ENCODE measurements at regions not wholly inside any gene's neighbourhood (a gene's known extent, or its start where the extent isn't known, plus 50 kb on each side); places are given as distances from the start of the nearest gene placed in this dataset.

DNA sequence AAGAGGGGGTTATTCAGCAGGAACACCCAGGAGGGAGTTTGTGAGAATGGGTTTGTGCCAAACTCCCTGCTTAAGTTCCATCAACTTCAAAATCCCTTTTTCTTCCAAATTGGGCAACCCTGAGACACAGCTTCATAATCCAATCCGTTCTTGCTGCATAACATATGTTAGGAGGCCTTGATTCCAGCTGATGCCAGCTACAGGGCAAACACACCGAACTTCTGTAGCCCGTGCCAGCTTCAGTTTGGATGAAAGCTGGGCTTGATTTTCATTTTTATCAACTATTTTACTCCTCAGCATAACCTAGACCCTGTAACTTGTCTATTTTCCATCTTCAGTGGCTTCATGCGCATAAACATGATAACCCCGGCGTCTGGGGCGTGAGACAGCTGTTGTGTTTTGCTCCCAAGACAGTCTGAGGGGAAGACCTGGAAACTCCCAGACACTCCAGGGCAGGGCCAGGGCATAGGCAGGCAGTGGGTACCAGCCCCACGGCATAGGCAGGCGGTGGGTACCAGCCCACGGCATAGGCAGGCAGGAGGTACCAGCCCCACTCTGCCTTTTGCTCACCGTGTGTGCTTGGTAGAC, 220.4 kb downstream of the C16orf95 start:
- 95 to 97% methylated on average over 8 to 10 of the region's 11 CpGs for WGBS, 2 experiments (ENCODE audit: insufficient coverage in 2 of 2)
- H3K9me3 ChIP-seq (ENCODE audit: control insufficient read depth, low read length): no peaks in the 10 kb centered on the region
- no peaks in the 10 kb centered on the region for H3K36me3 ChIP-seq (ENCODE audit: control insufficient read depth, insufficient read depth, low read length)
- peaks cover 8% of the 10 kb centered on the region for H3K4me1 ChIP-seq (ENCODE audit: control insufficient read depth, insufficient read depth, low read length, poor library complexity, severe bottlenecking)
- no peak overlapping the region for H3K4me3 ChIP-seq (ENCODE audit: extremely low read depth, insufficient read depth, low read length, poor library complexity, severe bottlenecking)
- no peak overlapping the region for H3K27ac ChIP-seq (ENCODE audit: low read depth, low read length, severe bottlenecking)

- no peak overlapping the region for H3K27ac ChIP-seq (ENCODE audit: low read depth, low read length, severe bottlenecking)
- H3K9me3 ChIP-seq (ENCODE audit: control insufficient read depth, low read length): no peaks in the 10 kb centered on the region
- WGBS, 2 experiments (ENCODE audit: insufficient coverage in 2 of 2): 94 to 100% methylated on average over 4 to 5 of the region's 5 CpGs
- H3K4me3 ChIP-seq (ENCODE audit: extremely low read depth, insufficient read depth, low read length, poor library complexity, severe bottlenecking): no peak overlapping the region
- H3K36me3 ChIP-seq (ENCODE audit: control insufficient read depth, insufficient read depth, low read length): no peaks in the 10 kb centered on the region
- H3K4me1 ChIP-seq (ENCODE audit: control insufficient read depth, insufficient read depth, low read length, poor library complexity, severe bottlenecking): peaks cover 8% of the 10 kb centered on the region
These were observed 218.8 kb downstream of the C16orf95 start for GRCh38 chr16:87098361-87098760.

DNA sequence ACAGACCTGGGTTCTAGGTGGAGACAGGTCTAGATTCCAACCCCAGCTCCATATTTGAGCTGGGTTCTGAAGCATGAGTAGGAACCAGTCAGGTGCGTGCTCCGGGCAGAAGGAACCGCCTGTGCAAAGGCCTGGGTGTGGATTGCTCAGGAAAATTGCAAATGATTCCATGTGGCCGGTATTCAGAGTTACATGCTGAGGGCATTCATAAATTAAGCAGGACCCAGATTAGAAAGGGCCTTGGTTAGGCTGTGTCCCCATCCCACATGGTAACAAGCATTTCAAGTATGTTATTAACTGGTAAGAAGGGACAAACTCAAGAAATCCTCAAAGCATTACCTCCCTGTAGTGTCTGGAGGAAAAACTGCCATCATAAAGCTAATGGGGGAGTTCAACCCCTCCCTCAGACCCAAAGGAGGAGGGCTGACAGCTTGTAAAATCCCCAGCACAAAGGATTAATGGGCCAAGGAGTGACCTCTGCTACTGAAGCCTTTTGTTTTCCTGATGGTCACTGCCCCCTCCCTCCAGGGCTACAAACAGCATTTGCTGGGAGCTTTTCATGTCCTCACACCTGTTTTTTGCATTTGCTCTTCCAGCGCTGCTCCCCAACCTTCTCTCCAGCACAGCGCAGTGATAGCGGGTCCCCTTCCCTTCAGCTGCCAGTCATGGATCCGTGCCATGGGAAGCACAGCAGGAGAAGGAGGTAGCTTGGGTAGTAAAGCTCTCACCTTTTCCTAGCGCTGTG, 218.0 kb downstream of the C16orf95 start:
- H3K27ac ChIP-seq (ENCODE audit: low read depth, low read length, severe bottlenecking): no peak overlapping the region
- 81 to 84% methylated on average over 5 to 9 of the region's 9 CpGs for WGBS, 2 experiments (ENCODE audit: insufficient coverage in 2 of 2)
- H3K4me1 ChIP-seq (ENCODE audit: control insufficient read depth, insufficient read depth, low read length, poor library complexity, severe bottlenecking): peaks cover 8% of the 10 kb centered on the region
- H3K4me3 ChIP-seq (ENCODE audit: extremely low read depth, insufficient read depth, low read length, poor library complexity, severe bottlenecking): no peak overlapping the region
- H3K9me3 ChIP-seq (ENCODE audit: control insufficient read depth, low read length): no peaks in the 10 kb centered on the region
- no peaks in the 10 kb centered on the region for H3K36me3 ChIP-seq (ENCODE audit: control insufficient read depth, insufficient read depth, low read length)

DNA sequence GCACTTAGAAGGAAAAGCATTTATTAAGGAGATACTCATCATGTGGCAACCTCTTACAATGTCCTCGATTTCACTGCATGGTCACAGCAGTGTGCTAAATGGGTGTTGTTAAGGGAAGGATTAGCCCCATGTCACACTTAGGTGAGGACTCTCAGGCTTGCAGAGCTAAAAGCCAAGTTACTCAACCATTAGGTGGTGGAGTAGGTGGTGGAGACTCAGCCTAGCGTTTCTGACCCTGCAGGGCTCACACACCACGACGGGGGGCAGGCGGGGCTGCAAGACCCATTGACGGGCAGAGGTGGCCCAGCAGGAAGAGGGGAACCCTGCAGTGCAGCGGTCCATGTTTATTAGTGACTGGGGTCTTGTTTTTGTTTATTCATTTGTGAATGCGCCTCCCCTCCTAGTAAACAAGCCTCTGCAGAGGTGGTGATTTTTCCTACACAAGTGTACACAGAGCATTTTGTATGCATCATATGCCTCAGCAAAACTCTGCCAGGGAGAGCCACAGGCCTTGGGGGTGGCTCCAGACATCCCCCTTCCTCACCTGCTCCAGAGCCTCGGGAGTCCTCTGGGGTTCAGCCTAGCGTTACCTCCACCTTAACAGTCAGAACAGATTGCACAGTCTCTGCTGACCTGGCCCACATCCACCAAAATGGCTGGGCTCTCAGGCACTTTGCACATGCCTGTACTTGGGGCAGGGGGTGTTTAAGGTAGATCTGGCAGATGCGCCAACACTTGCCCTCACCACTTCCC, 216.7 kb downstream of the C16orf95 start:
- Histone ChIP-seq H3K4me3 (ENCODE audit: extremely low read depth, insufficient read depth, low read length, poor library complexity, severe bottlenecking) (no peak overlapping the region), H3K27ac (ENCODE audit: low read depth, low read length, severe bottlenecking) (no peak overlapping the region), H3K9me3 (ENCODE audit: control insufficient read depth, low read length) (no peaks in the 10 kb centered on the region), H3K4me1 (ENCODE audit: control insufficient read depth, insufficient read depth, low read length, poor library complexity, severe bottlenecking) (peaks cover 8% of the 10 kb centered on the region), H3K36me3 (ENCODE audit: control insufficient read depth, insufficient read depth, low read length) (no peaks in the 10 kb centered on the region)
- 53 to 67% methylated on average over 6 of the region's 11 CpGs for WGBS, 2 experiments (ENCODE audit: insufficient coverage in 2 of 2)

GRCh38 chr16:87101903-87102302, 215.3 kb downstream of the C16orf95 start:
- peaks cover 8% of the 10 kb centered on the region for H3K4me1 ChIP-seq (ENCODE audit: control insufficient read depth, insufficient read depth, low read length, poor library complexity, severe bottlenecking)
- H3K4me3 ChIP-seq (ENCODE audit: extremely low read depth, insufficient read depth, low read length, poor library complexity, severe bottlenecking): no peak overlapping the region
- 86 to 89% methylated on average over 2 to 3 of the region's 3 CpGs for WGBS, 2 experiments (ENCODE audit: insufficient coverage in 2 of 2)
- H3K36me3 ChIP-seq (ENCODE audit: control insufficient read depth, insufficient read depth, low read length): no peaks in the 10 kb centered on the region
- H3K27ac ChIP-seq (ENCODE audit: low read depth, low read length, severe bottlenecking): no peak overlapping the region
- no peaks in the 10 kb centered on the region for H3K9me3 ChIP-seq (ENCODE audit: control insufficient read depth, low read length)

GRCh38 chr16:87107201-87107600, 210.0 kb downstream of the C16orf95 start:
- Histone ChIP-seq H3K9me3 (ENCODE audit: control insufficient read depth, low read length) (no peaks in the 10 kb centered on the region), H3K4me1 (ENCODE audit: control insufficient read depth, insufficient read depth, low read length, poor library complexity, severe bottlenecking) (no peaks in the 10 kb centered on the region), H3K27ac (ENCODE audit: low read depth, low read length, severe bottlenecking) (no peak overlapping the region), H3K4me3 (ENCODE audit: extremely low read depth, insufficient read depth, low read length, poor library complexity, severe bottlenecking) (no peak overlapping the region), H3K36me3 (ENCODE audit: control insufficient read depth, insufficient read depth, low read length) (no peaks in the 10 kb centered on the region)
- 93 to 100% methylated on average over 1 of the region's 2 CpGs for WGBS, 2 experiments (ENCODE audit: insufficient coverage in 2 of 2)

GRCh38 chr16:87108278-87108677, 208.9 kb downstream of the C16orf95 start:
- Histone ChIP-seq H3K9me3 (ENCODE audit: control insufficient read depth, low read length) (no peaks in the 10 kb centered on the region), H3K27ac (ENCODE audit: low read depth, low read length, severe bottlenecking) (no peak overlapping the region), H3K4me1 (ENCODE audit: control insufficient read depth, insufficient read depth, low read length, poor library complexity, severe bottlenecking) (no peaks in the 10 kb centered on the region), H3K36me3 (ENCODE audit: control insufficient read depth, insufficient read depth, low read length) (no peaks in the 10 kb centered on the region), H3K4me3 (ENCODE audit: extremely low read depth, insufficient read depth, low read length, poor library complexity, severe bottlenecking) (no peak overlapping the region)
- WGBS, 2 experiments (ENCODE audit: insufficient coverage in 2 of 2): 80 to 88% methylated on average over 1 to 2 of the region's 4 CpGs

GRCh38 chr16:87108941-87109340, 208.3 kb downstream of the C16orf95 start:
- H3K4me1 ChIP-seq (ENCODE audit: control insufficient read depth, insufficient read depth, low read length, poor library complexity, severe bottlenecking): no peaks in the 10 kb centered on the region
- no peaks in the 10 kb centered on the region for H3K36me3 ChIP-seq (ENCODE audit: control insufficient read depth, insufficient read depth, low read length)
- no CpG with 5 or more reads among the region's 1 CpG for WGBS, 2 experiments (ENCODE audit: insufficient coverage in 2 of 2)
- no peaks in the 10 kb centered on the region for H3K9me3 ChIP-seq (ENCODE audit: control insufficient read depth, low read length)
- no peak overlapping the region for H3K4me3 ChIP-seq (ENCODE audit: extremely low read depth, insufficient read depth, low read length, poor library complexity, severe bottlenecking)
- H3K27ac ChIP-seq (ENCODE audit: low read depth, low read length, severe bottlenecking): no peak overlapping the region

DNA sequence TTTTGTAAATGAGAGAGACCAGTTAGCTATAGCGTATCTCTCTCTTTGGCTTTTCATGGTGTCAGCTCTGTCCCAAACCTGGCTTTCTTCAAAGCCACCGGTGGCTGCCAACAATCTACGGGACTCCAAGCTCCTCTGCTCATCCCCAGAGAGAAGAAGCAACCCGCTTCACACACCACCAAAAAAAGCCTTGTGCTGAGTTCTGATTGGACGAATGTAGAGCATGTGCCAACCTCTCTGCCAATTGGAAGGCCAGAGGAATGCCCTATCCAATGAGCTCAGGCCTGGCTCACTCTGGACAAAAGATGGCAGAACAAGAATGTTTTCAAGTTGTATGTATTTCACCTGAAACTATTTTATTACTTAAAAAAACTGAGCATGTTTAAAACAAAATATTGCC, 202.4 kb downstream of the C16orf95 start:
- Histone ChIP-seq H3K36me3 (ENCODE audit: control insufficient read depth, insufficient read depth, low read length) (no peaks in the 10 kb centered on the region), H3K9me3 (ENCODE audit: control insufficient read depth, low read length) (no peaks in the 10 kb centered on the region), H3K4me1 (ENCODE audit: control insufficient read depth, insufficient read depth, low read length, poor library complexity, severe bottlenecking) (no peaks in the 10 kb centered on the region), H3K4me3 (ENCODE audit: extremely low read depth, insufficient read depth, low read length, poor library complexity, severe bottlenecking) (no peak overlapping the region), H3K27ac (ENCODE audit: low read depth, low read length, severe bottlenecking) (no peak overlapping the region)
- 89 to 92% methylated on average over 3 to 4 of the region's 5 CpGs for WGBS, 2 experiments (ENCODE audit: insufficient coverage in 2 of 2)

GRCh38 chr16:87115646-87116045, 201.5 kb downstream of the C16orf95 start:
- no peak overlapping the region for H3K27ac ChIP-seq (ENCODE audit: low read depth, low read length, severe bottlenecking)
- WGBS, 2 experiments (ENCODE audit: insufficient coverage in 2 of 2): 60 to 92% methylated on average over 1 to 2 of the region's 6 CpGs
- no peaks in the 10 kb centered on the region for H3K36me3 ChIP-seq (ENCODE audit: control insufficient read depth, insufficient read depth, low read length)
- H3K4me1 ChIP-seq (ENCODE audit: control insufficient read depth, insufficient read depth, low read length, poor library complexity, severe bottlenecking): no peaks in the 10 kb centered on the region
- H3K4me3 ChIP-seq (ENCODE audit: extremely low read depth, insufficient read depth, low read length, poor library complexity, severe bottlenecking): no peak overlapping the region
- no peaks in the 10 kb centered on the region for H3K9me3 ChIP-seq (ENCODE audit: control insufficient read depth, low read length)

DNA sequence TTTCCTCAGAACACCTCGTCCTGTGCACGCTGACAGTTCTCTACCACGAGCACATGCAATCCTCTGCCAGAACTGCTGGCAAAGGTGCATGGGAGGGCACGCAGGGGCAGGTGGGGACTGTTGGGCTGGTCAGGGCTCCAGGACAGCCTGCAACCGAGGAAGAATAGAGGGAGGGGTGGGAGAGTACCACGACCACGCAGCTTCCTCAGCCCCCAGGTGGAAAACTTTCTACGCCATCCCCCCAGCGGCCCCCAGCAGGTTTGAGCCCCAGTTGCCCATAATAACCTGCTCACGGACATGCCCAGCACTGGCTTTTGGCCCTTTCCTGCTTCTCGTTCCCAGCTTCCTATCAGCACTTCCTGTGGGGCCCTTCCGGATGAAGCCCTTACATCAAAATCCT, 199.3 kb downstream of the C16orf95 start:
- Histone ChIP-seq H3K27ac (ENCODE audit: low read depth, low read length, severe bottlenecking) (no peak overlapping the region), H3K4me3 (ENCODE audit: extremely low read depth, insufficient read depth, low read length, poor library complexity, severe bottlenecking) (no peak overlapping the region), H3K4me1 (ENCODE audit: control insufficient read depth, insufficient read depth, low read length, poor library complexity, severe bottlenecking) (no peaks in the 10 kb centered on the region), H3K36me3 (ENCODE audit: control insufficient read depth, insufficient read depth, low read length) (no peaks in the 10 kb centered on the region), H3K9me3 (ENCODE audit: control insufficient read depth, low read length) (no peaks in the 10 kb centered on the region)
- 79 to 92% methylated on average over 11 to 12 of the region's 12 CpGs for WGBS, 2 experiments (ENCODE audit: insufficient coverage in 2 of 2)
